Adrenal gland (tissue), 5 donors: ENCODE measurements at regions not wholly inside any gene's neighbourhood (a gene's known extent, or its start where the extent isn't known, plus 50 kb on each side); places are given as distances from the start of the nearest gene placed in this dataset.

Source experiments
- POLR2A ChIP-seq, 2 donors: fragments of 450-650 bp; IDR thresholded peaks; one replicate each; pipeline ENCODE4 v1.6.1; 2017; ENCODE audit warnings: antibody characterized with exemption in 2 of 2, mild to moderate bottlenecking in 2 of 2, moderate library complexity in 1 of 2
- TF ChIP-seq, protein P1 (sequence below), 6 experiments: fragments of 450-650 bp in 4 of 6; fragments of 200-600 bp in 2 of 6; sonication (generic) in 1 of 6; IDR thresholded peaks; 1 replicate in 5 of 6; 2 replicates in 1 of 6; pipeline versions ENCODE4 v1.5.1 to v1.8.0; 2016 to 2021; ENCODE audit warnings: antibody characterized with exemption in 6 of 6, mild to moderate bottlenecking in 2 of 6, moderate library complexity in 1 of 6
- donor health status: DM: no; HTN: no; CAD: no.

DNA sequence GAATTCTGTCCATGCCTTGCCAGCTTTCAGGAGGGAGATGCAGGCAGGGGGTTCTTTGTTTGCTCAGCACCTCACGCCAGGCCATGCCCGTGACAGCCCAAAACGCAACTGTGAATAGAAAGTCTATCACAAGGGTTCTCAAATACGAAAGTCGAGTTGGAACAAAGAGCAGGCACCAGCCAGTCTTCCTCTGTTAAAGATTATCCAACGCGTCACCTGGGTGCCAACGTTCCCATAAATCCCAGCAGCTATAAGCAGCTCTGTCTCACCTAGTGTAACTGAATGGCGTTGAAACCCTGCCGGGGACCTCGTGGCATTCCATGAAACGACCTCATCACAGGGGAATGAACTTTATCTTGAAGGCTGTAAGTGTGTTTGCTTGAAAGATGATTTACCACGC is 84.8 kb upstream of the GATA6 start:
- TF ChIP-seq, protein P1, sequence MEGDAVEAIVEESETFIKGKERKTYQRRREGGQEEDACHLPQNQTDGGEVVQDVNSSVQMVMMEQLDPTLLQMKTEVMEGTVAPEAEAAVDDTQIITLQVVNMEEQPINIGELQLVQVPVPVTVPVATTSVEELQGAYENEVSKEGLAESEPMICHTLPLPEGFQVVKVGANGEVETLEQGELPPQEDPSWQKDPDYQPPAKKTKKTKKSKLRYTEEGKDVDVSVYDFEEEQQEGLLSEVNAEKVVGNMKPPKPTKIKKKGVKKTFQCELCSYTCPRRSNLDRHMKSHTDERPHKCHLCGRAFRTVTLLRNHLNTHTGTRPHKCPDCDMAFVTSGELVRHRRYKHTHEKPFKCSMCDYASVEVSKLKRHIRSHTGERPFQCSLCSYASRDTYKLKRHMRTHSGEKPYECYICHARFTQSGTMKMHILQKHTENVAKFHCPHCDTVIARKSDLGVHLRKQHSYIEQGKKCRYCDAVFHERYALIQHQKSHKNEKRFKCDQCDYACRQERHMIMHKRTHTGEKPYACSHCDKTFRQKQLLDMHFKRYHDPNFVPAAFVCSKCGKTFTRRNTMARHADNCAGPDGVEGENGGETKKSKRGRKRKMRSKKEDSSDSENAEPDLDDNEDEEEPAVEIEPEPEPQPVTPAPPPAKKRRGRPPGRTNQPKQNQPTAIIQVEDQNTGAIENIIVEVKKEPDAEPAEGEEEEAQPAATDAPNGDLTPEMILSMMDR (IDR thresholded peaks at IDR 0.05) = no peak
- TF ChIP-seq POLR2A (IDR thresholded peaks at IDR 0.05) = no peak
